Forelimb muscle (tissue), 1 donor: ENCODE measurements at regions not wholly inside any gene's neighbourhood (a gene's known extent, or its start where the extent isn't known, plus 50 kb on each side); places are given as distances from the start of the nearest gene placed in this dataset.
"Not testable (repeated sequence)": the region's sequence is repeated elsewhere in the genome, so short reads cannot be mapped to it uniquely, and the experiment has no call there.

Experiments
- DNase-seq: peaks from one replicate; pipeline ENCODE4 v3.0.0-alpha.2; 2013; ENCODE audit warnings: low read depth

- DNase-seq = no peak
Measured at GRCh38 chr5:124871303-124871702, 124.9 kb upstream of the ZNF608 start.

- no peak for DNase-seq
Measured at GRCh38 chr5:124872086-124872485, 125.6 kb upstream of the ZNF608 start.

DNA sequence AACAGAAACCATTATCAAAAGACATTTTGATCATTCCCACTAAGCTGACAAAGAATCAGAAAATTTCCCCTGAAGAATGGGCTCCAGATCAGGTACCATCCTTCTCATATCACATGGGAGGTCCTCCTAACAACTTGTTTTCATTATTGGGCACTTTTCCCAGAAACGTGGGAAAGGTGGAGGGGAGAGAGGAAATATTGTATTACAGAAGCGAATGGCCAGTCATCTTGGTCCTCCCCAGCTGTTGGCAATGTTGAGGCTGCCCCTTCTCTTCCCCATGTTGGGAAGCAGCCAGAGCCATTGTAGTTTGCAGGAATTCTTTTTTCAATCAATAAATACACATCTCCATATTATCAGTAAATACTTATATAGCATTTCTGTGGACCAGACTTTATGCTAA lies 126.2 kb upstream of the ZNF608 start:
- no peak for DNase-seq

DNA sequence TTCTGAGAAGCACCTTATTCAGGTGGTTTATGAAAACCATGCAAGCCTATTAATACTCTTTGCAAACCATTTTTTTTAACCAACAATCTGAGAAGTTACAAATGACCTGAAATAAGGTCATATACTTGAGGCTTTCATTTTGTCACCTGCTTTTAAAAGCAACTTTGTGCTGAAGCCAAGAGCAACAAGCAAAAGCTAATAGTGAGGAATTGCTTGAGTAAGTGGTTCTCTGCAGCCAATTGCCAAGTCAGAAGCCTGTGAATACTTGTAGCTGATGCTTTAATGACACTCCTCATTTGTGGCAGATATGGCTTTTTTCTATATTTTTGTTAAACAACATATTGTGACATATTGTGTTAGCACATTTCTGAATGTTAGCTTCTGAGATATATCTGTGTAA lies 126.7 kb upstream of the ZNF608 start:
- no peak for DNase-seq

DNA sequence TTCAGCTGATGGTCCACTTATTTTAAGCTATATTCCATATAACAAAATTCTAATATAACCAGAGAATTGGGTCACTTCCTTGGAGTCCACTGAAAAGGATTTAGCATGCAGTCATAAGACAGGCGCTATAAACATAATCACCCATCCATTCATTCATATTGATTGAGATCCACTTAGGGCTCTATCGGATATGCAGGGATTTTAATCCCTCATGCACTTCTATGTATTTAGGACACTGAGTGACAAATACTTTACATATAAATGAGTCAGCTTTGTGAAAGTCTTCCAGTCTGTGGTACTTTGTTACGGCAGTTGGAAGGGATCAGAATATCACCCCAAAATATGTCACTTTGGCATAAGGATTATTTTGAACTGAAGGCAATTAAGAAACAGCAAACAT lies 127.3 kb upstream of the ZNF608 start:
- no peak for DNase-seq

DNA sequence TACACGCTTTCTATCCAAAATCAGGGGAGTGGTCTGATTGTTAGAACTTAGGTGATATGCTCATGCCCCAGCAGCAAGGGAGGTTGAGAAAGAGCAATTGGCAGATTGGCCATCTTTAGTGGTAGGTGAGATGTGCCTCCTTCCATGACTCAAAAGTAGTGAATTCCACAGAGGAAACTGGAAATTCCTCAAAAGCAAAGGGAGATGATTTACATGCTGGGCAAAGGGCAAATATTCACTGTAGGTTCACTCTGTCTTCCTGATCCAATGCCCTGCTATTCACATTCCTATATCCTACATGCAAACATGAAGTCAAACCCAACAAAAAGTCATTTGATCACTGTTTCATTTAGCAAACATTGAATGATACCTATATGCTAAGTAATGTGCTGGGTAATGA lies 130.1 kb upstream of the ZNF608 start:
- no peak for DNase-seq

DNA sequence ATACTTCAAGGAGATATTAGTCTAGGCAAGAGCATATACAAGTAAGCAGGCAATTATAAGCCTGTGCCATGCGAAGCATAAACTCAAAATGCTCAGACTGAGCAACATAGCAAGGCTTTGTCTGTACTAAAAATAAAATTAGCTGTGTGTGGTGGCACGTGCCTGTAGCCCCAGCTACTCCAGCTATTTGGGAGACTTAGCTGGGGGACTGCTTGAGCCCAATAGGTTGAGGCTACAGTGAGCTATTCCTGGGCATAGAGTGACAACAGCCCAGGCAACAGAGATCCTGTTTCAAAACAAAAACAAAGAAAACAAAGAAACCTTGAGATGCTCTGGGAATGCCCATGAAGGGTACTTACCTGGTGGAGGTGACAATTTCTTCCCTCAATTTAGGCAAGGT lies 130.5 kb upstream of the ZNF608 start:
- no peak for DNase-seq

GRCh38 chr5:124877501-124878146 lies 131.2 kb upstream of the ZNF608 start:
- DNase-seq = no peak

DNA sequence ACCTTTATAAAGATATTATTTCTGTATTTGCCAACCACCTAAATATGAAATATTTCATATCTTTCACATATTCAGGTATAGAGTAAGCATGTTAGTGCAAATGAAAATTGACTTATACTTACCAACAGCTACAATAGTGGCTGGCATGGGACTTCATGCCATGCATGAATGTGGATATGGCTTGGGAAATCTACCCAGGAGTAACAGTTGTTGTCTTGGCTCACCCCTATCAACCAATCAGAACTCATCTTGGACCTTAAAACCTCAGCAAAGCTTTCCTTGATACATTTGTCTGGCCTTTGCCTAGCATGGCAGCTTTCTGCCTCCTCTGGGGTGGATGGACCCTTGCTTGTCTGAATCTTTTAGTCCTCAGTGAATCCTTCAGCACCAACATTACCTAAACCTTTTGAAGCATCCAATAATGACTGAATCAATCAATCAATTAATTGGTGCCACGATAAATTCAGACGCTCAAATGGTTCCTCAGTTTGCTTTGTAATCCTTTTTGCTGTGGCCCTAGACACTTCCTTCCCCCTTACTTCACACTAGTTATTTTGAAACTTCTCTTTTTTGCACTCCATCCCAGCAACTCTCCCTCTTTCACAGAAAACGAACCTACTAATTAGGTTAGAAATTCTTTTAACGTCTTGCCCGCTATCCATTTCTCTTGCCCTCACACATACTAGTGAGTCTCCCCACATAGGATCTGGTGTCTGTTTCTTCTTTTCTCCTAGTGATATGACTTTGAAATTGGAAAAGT lies 132.3 kb upstream of the ZNF608 start:
- no peak for DNase-seq

DNA sequence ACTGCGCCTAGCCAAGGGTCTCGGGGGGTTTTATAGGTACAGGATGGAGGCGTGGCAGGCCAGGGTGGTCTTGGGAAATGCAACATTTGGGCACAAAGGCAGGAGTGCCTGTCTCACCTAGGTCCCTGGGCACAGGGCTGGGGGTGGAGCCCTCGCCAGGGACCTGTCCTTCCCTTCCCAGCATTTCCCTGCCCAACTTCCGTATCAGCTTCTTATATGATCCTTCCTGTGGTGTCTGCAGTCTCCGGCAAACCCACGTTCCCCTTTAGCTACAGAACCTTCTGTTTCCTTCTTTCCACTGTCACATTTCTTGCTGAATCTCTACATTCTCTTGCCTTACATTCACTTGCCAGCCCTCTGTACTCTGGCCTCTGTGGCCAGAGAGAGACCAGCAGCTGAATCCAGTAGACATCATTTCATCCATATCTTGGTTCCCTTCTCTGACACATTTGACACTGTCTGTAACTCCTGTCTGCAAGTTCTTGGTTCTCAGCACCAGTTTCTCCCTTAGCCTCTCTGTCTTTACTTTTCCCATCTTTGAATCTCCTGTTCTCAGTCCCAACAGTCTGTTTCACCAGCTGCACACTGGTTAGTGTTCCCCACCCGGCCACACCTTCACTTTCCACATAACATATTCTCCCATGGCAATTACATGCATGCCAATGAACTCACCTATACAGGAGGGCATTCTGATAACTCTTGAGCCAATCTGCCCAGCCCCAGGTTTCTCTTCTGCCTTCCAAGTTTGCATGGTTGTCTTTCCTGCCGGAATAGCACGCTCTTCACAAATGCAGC lies 134.7 kb upstream of the ZNF608 start:
- no peak for DNase-seq

DNA sequence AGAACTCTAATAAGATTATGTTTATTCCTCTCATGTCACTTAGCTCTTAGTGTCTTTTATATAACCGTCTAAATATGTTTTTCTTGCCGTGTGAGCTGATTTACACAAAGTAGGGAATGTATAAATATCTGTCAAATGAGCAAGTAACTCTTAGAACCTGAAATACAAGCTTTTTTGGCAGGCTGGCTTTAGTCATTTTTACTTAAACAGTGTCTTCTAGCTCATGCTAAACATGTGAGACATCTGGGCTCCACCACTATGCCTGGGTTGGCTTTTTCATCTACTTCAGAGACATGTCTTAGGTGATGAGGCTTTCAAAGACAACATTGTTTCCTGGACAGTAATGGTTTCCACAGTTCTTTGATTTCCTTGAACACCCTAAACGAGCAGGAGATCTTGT lies 137.2 kb upstream of the ZNF608 start:
- DNase-seq = no peak

DNA sequence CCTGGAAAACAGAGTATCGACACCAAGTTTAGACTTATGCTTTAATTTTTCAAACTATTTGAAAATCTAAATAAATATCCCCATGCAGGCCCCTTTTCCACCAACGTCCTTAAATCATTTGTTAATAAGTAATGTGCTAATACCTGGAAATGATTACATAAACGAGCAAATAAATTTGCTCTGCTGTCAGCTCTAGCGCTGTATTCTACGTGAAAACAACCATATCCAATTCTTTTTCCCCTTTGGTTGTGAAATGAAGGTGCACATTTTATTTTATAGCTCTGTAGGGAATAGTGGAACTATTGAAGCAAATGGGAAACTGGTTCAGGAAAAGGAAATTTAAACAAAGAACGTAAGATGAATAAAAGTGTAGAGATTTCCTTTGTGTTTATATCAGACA lies 137.7 kb upstream of the ZNF608 start:
- no peak for DNase-seq

DNA sequence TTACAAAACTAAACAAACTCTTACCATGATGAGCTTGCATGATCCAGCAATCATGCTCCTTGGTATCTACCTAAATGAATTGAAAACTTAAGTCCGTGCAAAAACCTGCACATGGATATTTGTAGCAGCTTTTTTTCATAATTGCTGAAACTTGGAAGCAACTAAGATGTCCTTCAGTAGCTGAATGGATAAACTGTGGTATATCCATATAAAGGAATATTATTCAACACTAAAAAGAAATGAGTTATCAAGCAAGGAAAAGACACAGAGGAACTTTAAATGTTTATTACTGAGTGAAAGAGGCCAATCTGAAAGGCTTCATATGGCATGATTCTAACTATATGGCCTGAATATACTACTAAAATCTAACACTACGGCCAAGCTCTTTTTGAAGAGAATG lies 139.1 kb upstream of the ZNF608 start:
- no peak for DNase-seq

DNA sequence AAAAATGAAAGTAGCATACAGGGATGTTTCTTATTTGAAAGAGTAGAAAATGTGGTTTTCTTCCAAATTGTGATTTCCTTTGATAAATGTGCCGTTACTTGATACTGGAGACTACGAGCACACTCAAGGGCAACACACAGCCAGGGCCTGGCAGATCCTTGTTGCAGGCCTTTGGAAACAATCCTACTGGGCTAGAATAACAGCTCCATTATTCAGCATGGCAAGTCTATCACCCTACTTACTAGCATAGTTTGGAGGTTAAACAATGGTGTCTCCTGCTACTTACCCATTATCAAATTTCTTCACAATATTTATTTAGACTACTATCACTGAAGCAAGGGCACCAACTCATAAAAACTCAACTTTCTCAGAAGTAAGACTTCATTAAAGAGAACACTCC lies 140.8 kb upstream of the ZNF608 start:
- DNase-seq = no peak

DNA sequence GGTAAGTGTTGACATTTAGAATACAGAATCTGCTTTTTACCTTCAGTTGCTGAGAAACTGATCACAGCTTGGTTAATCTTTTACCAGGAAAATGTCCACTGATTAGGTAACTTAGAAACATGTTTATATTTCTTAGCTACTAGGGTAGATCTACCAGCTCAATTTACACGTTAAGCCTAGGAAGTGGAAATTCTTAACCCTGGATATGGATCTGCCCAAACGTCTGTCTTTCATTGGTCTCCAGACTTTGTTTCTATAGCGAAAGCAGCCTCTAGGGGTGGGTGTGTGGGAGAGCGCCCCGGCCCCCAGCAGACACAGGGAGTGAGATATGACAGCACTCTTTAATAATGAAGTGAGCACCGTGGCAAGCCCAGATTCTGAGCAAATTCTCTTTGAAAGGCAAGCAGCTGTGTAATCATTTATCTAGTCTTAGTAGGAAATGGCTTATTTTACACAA lies 141.6 kb upstream of the ZNF608 start:
- no peak for DNase-seq

DNA sequence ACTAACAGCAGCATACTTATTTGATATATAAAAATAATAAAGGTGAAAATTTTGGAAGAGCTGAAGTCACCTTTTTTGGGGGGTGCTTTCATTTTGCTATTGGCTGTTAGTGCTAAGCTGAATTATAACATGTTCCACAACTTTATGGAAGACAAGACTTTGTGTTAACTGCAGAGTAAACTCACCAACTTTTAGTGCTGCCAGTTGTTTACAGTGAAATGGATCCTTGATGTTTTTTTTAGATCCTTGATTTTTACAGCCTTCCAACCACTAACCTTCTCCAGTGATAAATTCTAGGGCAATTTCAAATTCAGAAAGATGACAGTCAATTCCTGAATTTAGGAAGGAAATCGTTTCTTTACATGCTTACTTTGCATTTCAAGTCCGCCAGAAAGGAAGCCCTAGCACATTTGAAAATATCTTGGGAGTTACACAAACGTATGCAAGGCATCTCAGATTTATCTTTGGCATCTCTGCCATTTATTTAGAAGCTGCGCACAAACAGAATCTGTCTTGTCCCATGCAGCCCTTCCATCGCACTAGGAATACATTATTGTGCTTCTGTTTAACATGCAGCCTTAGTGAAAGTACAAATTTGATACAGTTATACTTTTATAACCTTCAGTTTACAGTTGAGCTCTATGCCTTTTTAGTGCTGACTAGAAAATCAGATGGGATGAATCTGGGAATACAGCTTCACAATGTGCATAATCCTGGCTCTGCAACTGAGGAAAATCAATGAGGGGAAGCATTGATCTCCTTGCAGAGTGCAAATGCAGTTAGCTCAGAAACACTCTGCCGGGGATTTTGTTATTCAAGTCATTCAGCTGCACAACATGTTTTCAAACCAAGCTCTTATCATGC lies 142.4 kb upstream of the ZNF608 start:
- DNase-seq = no peak

DNA sequence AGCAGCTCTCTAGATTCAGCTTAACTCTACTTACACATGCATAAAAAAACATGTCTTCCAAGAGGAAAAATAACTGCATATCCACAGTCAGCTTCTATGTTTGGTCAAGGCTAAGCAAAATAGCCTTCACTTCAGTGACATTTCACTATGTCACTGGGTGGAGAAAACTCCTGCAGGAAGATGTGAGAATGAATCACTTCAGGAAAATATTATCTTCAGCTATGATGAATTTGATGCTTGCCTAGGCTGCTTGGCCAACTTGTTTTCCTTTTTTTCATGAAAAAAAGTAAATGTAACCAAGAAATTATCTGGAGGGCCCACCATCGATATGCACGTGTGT lies 143.0 kb upstream of the ZNF608 start:
- no peak for DNase-seq

DNA sequence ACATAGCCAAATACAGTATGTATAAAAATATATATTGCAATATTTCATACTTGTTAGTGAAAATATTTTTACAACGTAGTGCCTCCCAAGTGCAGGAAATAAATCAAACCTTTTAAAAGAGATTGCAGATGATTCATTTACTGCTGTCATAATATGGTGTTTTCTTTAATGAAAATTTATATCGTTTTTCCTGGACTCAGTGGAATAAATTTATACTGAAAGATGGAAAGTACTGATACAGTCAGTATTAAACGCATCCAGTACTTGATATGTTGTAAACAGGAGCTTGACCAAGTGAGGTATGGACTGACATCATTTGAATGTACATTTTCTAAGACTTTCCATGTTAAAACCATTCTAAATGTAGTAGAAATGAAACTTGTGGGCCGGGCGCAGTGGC lies 143.4 kb upstream of the ZNF608 start:
- DNase-seq = no peak

DNA sequence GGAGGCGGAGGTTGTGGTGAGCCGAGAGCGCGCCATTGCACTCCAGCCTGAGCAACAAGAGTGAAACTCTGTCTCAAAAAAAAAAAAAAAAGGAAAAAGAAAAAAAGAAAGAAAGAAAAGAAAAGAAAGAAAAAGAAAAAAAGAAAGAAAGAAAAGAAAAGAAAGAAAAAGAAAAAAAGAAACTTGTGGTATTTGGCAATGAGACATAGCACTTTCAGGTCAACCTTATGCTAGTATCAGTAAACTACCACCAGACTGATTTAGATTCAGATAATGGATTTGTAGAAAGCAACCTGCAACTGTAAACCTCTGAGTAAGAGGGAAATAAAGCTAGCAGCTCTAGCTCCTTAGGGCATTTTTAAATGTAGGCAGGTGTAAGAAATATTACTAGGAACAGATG lies 144.0 kb upstream of the ZNF608 start:
- DNase-seq = not testable (repeated sequence)

DNA sequence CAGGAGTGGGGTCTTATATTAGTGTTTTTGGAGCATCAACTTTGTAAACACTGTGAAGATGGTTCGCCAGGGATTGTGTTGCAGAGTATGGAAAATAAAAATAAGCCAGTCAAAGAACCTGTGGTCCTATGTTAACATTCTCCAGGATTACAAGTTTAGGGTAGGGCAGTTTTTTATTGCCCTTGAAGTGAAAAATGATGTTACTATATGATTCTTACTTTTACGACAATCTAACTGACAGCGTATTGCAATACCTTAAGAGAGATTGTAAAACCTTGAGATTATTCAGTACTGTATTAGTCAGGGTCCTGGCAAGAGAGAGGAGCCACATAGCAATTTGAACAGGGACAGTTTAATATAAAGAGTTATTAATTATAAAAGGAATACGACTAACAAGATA lies 144.7 kb upstream of the ZNF608 start:
- DNase-seq = no peak

GRCh38 chr5:124892185-124892848 lies 145.9 kb upstream of the ZNF608 start:
- no peak for DNase-seq
